GM21526 (cell line): ENCODE measurements at regions not wholly inside any gene's neighbourhood (a gene's known extent, or its start where the extent isn't known, plus 50 kb on each side); places are given as distances from the start of the nearest gene placed in this dataset.

Source experiments
- ATAC-seq: cut with Tn5 transposase; IDR thresholded peaks from one replicate; pipeline ENCODE4 v1.9.1; 2021; ENCODE audit warnings: moderate library complexity; ENCODE audit not compliant: unreplicated experiment, low FRiP score

DNA sequence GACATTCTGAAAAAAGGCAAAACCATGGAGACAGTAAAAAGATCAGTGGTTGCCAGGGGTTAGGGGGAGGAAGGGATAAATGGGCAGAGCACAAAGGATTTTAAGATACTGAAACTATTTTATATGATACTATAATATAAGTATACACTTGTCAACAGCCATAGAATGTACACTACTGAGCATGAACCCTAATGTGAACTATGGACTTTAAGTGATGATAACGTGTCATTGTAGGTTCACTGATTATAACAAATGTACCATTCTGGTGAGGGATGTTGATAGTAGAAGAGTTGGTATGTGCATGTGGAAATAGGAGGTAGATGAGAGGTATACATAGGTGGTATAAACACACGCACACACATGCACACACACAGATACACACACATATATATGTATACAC is 241.6 kb downstream of the NOL4 start:
- ATAC-seq: no peak

DNA sequence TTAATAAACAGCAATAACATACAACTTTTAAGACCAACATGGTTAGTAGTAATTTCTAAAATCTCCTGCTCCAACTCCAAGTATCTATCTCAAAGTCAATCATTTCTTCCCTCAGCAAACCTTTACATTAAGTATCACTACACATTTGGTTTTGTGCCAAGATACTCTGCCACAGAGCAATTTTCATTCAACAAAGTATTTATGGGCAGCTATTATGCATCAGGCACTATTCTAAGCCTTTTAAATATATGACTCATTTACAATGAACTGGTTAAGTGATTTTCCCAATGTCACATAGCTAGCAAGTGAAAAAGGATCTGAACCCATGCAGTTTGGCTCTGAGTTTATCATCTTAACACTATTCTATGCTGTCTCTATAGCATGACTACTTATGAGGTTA is 264.3 kb downstream of the NOL4 start:
- no peak for ATAC-seq

DNA sequence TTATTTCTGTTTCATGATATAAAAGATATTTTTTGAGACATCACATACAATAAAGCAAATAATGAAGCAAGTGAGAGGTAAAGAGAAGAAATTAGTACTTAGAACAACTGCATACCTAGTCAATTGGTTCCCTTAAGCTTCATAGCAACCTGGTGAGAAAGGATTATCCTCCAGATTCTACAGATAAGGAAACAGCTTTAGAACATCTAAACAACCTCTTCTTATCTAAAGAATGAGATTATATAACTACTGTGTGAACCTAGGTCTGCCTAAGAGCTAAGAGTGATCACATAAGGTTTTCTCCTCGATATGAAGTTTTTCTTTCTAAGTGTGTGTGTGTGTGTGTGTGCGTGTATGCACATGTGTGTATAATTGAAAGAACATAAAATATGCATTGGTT is 265.1 kb downstream of the NOL4 start:
- no peak for ATAC-seq

DNA sequence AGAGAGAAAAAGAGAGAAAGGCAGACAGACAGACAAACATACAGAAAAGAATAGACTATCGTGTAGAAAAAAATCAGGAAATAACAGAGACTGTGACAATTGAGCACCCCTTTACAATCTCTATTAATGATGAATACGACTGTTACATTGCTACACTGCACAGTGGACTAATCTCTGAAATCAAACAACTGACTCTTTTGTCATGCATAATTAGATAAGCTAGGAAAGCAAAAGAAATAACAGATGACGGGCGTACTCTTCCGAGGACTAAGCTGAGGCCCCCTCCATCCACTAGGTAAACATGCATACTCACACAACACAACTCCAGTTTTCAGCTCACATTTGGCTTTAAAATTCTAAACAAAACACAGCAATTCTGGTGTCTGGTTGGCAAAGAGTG is 267.0 kb downstream of the NOL4 start:
- no peak for ATAC-seq

DNA sequence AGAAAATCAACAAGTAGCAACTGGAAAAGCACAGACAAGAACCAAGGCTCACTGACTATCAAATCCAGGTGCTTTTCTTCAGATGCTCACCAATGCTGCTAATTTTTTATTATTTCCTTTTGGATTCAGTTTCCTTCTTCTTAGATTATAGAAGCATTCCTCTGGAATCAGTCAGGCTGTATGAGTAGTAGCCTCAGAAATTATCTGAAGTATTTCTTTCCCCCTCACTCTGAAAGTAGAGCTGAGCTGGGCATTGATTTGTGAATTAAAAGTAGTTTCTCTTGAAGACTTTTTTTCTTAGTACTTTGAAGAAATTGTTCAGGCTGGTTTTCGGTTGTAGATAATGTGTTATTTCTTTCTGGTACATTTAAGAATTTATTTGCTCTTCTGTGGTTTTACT is 273.7 kb downstream of the NOL4 start:
- ATAC-seq: no peak

DNA sequence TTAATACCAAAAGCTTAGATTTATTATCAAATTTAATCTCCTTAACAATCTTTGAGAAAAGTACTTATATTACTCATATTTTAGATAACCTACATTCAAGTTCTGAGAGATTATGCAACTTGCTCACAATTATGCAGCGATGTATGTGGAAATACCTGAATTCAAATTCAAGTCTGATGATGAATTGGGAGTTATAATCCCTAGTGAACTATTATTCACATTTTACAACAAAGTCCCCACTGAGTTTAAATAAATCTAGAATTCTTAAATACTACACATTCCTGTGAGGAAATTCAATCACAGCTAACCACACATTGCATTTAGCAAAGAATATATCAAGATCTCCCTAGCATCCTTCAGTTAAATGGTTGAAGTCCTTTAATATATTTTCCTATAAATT is 278.4 kb downstream of the NOL4 start:
- no peak for ATAC-seq

DNA sequence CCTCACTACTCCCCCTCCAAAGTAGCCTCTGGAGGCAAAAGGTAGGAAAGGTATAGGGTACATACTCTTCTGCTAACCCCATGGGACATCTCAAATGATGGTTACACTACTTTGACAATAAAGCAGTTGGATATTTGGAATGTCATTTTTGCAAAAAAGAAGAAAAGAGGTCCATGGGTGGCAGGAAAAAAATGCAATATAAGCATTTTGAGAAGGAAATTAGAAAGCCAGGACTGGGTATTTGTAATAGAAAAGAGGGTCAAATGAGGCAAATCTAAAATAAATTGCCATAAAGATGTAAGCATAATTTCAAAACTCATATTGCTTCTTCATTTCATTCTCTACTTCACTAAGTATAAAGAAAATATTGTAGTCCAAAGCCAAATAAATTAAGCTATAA is 280.2 kb downstream of the NOL4 start:
- no peak for ATAC-seq

DNA sequence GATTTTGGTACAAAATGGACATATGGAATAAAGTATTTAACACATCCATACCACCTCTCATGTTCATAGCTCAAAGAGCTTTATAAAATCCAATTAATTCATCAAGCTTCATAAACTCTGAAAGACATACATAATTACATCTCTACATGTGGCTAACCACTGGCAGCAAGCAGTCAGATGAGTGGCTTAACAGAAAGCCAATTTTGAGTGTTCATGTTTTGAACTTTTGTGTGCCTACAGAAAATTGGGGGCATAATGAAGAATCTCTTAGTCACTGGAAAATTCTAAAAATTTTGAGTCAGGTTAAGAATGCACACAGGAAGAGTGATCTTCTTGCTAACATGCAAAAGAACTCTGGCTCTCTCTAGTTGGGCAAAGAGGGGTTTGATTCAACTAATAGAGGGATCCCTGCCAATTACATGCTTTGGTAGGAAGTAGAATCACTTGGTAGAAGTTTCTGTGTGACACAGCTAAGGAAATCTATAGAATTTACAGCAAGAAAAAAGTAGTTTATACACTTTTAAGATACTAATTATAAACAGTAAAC is 287.4 kb downstream of the NOL4 start:
- no peak for ATAC-seq

DNA sequence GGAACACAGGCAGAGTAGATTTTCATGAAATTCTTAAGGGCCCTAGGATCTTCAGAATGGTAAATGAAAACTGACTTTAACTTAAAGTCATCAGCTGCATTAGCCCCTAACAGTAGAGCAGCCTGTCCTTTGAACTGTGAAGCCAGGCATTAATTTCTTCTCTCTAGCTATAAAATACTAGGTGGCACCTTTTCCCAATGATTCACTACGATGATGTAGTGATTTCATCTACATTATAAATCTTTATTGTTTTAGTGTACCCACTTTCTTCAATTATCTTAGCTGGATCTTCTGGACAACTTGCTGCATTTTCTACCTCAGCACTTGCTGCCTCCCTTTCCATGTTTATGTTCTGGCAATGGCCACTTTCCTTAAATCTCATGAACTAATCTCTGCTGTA is 290.5 kb downstream of the NOL4 start:
- ATAC-seq: no peak

DNA sequence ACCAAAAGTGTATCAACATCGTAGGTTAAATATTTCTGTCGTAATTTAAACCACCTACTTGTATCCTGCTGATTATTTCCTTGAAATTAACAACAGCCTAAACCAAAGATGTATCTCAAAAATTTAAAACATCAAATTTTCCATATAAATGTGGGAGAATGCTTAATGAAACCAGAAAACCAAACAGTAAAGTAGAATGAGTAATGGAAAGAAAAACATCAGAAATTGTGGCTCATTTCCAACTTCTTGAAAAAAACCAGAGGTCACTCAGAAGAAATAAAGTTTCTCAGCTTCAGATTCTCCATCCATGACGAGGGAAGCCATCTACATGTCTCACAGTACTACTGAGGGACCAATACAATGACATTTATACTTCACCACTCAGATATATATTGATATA is 296.5 kb downstream of the NOL4 start:
- no peak for ATAC-seq

DNA sequence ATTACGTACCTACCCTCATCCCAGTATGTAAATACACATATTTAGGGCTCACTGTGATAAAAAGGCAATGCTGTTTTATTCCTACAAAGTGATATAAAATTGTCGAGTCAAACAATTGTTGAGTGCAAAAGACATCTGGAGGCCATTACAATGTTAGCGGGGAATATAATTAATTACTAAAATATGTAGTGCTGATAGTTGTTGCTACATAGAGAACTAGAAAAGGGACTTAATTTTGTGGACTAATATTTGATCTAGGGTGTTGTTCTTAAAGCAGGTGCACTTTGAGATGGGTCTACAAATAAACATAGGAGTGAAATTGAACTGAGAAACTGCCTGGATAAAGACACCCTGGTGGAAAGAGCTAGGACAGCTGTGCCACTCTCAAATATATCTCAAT is 300.1 kb downstream of the NOL4 start:
- no peak for ATAC-seq

DNA sequence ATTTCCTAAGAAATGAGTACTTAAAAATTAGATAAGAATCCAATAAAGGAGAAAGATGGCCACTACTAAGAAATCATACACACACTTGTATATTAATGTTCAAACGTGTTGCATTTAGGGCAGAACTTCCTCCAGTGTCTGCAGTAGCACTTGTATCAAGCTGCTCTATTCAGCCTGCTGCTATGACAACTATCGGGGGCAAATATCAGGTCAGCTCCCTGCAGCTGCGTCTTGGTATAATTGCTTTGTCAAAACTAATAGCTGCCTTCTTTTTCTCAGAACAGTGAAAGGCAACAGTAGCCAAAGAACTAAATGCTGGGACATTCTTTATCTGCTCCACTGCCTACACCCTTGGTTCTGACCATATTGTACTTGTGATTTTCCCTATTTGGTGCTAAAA is 300.7 kb downstream of the NOL4 start:
- ATAC-seq: no peak

DNA sequence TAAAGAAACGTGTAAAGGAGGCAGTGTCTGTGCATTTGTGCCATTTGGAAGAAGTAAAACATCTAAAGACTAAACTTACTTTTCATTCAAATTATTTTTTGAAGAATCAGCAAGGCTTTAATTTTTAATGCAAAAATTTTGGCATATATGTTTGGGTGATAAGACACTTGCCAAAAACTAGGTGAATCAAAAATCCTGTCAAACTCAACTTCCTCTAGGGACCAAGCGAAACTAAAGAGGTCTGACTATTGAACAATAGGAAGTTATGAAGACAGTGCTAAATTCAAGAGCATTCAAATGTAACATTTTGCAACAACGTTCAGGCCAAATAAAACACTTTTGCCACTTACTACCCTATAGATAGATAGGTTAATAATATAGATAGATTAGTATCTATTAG is 306.1 kb downstream of the NOL4 start:
- no peak for ATAC-seq

DNA sequence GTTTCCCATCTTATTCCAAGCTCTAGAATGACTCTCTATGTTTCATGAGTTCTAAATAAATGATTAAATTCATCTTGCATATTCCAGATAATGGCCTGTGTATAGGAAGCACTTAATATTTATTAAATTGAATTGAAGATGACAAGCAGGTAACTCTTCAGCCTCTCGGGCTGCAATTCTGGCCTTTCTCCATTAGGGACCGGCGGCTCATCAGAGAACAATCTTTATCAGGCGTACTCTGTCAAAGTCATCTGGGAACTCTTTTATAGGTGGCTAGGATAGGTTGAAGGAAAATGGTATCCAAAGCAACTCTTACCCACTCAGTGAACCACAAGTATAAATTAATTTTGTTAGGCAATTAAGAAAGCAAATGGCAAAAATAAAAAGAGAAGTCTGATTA is 308.5 kb downstream of the NOL4 start:
- no peak for ATAC-seq

DNA sequence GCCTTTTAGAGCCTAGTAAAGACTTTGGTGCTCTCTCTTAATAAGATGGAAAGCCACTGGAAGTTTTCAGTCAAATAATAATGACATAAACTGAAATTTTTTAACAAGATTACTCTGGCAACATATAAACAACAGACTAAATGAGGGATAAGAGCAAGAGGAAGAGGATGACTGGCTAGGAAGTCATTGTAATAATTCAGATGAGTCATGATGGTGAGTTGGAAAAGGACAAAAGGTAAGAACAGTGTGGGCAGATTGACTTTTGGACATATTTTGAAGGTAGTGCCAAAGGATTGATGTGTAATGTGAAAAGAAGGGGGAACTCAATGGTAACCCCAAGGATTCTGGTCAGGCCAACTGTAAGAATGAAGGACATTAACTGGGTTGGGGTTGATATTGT is 310.3 kb downstream of the NOL4 start:
- no peak for ATAC-seq

DNA sequence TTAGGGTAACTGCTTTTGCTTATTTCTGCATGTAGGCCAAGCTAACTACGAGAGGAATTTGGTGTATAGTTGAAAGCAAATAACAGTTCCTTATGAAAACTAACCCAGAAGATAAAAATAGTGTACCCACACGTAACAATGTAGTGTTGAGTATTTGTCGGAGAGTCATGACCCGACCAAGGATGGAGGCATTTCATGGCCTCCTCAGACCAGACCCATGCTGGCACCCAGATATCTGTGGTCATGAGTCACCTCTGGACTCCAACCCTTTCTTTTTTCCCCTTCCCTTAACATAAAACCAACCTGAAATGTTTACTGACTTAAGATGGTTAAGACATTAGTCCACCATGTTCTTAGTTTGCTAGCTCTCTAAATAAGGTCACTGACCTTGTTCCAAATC is 318.7 kb downstream of the NOL4 start:
- ATAC-seq: no peak

DNA sequence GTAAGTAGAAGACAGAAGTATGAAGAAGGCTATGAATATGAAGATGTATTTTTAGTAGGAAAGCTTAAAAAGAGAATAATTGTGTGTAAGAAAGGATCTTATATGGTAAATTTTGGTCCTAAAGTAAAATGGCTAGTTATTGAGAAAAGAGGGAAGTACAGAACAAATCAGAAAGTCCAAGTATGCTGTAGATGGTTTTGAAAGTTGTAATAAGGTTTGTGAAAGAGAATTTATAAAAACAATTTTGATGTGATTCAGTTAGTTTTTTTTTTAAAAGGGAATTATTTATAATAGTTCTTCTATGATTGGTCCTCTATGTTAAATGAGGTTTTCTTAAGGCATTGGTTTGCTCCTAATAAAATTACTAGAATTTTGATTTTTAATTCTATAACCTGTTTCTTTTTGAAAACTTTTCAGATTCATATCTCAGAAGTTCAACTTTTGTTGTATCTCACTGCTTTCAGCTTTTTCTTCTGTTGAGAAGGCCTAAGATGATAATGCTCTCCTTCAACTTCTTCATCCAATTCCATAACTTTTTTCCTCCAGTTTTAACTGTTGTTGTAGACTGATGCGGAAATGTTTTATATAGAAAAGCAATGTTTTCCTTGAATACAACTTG is 322.7 kb downstream of the NOL4 start:
- no peak for ATAC-seq

DNA sequence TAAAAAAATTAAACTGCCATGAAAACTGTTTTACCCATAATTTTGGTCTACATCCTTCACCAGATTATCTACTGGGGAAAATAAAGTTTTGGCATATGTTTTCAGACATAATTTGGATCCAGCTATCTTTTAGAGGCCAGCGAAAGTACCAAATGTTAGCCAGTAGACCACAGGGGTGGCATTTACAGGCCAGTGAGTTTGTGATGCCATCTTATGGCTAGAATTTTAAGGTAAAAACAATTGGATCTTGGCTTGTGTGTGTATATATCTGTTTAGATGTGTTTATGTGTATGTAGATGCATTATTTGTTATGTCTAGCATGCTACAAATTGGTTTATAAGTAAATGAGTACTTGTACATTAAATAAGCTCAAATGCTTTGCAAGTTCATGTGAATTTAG is 322.6 kb downstream of the ASXL3 start:
- ATAC-seq: no peak

DNA sequence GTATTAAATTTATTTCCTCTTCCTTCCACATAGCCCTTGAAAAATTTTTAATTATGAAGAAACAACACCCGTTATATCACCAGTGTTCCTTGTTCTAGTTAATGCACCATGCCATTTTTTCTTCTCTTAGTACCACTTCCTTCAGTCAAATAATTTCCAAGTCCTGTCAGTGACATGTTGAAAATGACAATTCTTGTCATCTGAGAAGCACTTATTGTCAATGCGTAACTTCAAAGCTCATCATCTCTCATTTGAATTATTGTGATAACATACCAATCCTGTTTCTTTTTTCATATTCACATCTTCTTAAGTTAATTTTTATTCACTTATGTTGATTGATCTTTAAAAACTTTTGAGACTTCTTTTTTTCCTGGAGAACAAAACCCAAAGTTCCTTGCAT is 320.4 kb downstream of the ASXL3 start:
- no peak for ATAC-seq

DNA sequence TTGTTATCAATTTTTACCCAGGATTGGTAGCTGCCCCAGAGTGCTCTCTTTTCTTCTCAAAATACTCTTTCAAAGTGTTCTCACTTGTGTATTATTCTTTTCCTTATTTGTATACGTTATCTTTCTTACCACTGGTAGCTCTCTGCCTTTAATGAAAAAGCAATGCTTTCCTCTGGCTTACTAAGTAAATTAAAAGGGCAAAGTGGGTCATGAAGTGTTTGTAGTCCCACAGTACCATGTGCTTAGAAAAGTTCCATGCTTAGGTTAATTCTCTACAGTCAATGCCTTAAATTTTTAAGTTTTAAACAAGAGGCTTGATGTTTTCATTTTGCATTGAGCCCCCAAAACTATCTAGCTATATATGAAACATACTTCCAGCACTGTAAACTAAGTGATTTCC is 300.2 kb downstream of the ASXL3 start:
- ATAC-seq: no peak

DNA sequence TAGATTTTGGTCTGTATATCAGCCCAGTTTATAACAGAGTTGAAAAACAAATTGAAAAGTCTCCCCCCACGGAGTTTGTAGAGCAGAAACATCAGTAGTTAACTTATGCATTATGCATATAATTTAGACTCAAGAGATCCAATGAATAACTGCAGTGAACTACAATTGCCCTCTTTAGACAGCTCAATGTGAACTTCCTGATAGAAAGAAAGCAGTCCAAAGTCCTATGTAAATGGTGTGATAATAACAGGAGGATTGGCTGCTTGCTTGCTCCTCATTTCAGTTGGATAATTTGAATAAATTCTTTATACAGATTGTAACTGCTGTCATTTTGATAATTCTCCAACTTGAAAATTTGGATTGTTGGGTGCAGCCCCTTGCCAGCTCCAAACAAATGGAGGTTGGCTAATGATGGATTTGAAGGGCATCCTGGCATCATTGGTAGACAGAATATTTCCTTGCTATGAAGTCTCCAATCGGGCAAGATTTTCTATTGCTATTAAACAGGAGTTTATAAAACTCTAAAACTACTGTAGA is 297.1 kb downstream of the ASXL3 start:
- ATAC-seq: no peak

DNA sequence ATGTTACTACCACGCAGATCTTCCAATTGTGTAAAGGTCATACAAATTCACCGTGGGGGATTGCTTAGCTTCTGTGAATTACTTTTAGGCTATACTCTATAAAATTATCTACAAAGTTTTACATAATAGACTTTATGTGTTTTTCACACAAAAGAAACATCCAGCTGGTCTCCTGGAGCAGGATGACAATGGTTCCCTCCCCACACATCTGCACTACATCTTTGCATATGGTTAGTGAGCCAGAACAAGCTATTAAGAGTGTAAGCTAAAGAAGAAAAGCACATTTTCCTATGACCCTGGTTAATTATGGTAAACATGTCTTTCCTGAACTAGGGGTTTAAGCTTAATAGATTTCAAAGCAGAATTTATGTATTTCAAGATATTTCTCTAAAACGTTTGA is 295.1 kb downstream of the ASXL3 start:
- ATAC-seq: no peak
